Sigmoid colon (tissue), 4 donors: ENCODE measurements at regions not wholly inside any gene's neighbourhood (a gene's known extent, or its start where the extent isn't known, plus 50 kb on each side); places are given as distances from the start of the nearest gene placed in this dataset.

Source experiments
- EP300 ChIP-seq, 4 donors: sonication (generic); formaldehyde crosslinking; IDR thresholded peaks; one replicate each; pipeline ENCODE4 v1.6.1; 2017; ENCODE audit warnings: antibody characterized with exemption in 4 of 4
- POLR2A ChIP-seq, 2 donors: fragments of 450-650 bp; IDR thresholded peaks; one replicate each; pipeline ENCODE4 v1.6.1; 2016; ENCODE audit warnings: antibody characterized with exemption in 2 of 2, mild to moderate bottlenecking in 2 of 2, moderate library complexity in 2 of 2
- POLR2AphosphoS5 ChIP-seq, 4 donors: sonication (generic); formaldehyde crosslinking; IDR thresholded peaks; one replicate each; pipeline ENCODE4 v1.6.1; 2017; ENCODE audit warnings: antibody characterized with exemption in 4 of 4
- TF ChIP-seq, protein P1 (sequence below), 4 experiments: fragments of 450-650 bp in 3 of 4; fragments of 200-600 bp in 1 of 4; IDR thresholded peaks; one replicate each; pipeline ENCODE4 v1.5.1; 2016 to 2019; ENCODE audit warnings: antibody characterized with exemption in 4 of 4, mild to moderate bottlenecking in 3 of 4, moderate library complexity in 2 of 4

DNA sequence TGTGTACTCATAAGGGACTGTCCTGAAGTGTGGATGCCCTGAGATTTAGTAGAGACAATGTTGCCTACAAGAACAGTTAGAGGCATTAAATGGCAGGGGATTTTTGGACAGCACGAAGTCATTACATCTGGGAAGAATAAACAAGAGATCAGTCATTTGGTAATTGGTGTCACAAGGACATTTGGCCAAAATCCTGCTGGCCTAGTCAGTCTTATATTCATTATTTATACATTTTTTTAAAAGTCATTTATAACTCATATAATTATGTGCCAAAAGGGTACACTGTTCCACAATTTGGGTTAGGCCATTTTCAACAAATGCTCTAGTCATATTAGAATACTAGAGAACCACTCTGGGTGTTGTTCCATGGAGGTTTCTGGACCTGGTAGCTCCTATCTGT is 104.7 kb downstream of the LRATD1 start:
- TF ChIP-seq, protein P1, sequence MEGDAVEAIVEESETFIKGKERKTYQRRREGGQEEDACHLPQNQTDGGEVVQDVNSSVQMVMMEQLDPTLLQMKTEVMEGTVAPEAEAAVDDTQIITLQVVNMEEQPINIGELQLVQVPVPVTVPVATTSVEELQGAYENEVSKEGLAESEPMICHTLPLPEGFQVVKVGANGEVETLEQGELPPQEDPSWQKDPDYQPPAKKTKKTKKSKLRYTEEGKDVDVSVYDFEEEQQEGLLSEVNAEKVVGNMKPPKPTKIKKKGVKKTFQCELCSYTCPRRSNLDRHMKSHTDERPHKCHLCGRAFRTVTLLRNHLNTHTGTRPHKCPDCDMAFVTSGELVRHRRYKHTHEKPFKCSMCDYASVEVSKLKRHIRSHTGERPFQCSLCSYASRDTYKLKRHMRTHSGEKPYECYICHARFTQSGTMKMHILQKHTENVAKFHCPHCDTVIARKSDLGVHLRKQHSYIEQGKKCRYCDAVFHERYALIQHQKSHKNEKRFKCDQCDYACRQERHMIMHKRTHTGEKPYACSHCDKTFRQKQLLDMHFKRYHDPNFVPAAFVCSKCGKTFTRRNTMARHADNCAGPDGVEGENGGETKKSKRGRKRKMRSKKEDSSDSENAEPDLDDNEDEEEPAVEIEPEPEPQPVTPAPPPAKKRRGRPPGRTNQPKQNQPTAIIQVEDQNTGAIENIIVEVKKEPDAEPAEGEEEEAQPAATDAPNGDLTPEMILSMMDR (IDR thresholded peaks at IDR 0.05) = no peak
- no peak for TF ChIP-seq POLR2A (IDR thresholded peaks at IDR 0.05)
- TF ChIP-seq POLR2AphosphoS5 (IDR thresholded peaks at IDR 0.05) = no peak
- no peak for TF ChIP-seq EP300 (IDR thresholded peaks at IDR 0.05)
